ENCODE measurements at regions not wholly inside any gene's neighbourhood (a gene's known extent, or its start where the extent isn't known, plus 50 kb on each side); places are given as distances from the start of the nearest gene placed in this dataset.
"Not testable (repeated sequence)": the region's sequence is repeated elsewhere in the genome, so short reads cannot be mapped to it uniquely, and the experiment has no call there.

DNA sequence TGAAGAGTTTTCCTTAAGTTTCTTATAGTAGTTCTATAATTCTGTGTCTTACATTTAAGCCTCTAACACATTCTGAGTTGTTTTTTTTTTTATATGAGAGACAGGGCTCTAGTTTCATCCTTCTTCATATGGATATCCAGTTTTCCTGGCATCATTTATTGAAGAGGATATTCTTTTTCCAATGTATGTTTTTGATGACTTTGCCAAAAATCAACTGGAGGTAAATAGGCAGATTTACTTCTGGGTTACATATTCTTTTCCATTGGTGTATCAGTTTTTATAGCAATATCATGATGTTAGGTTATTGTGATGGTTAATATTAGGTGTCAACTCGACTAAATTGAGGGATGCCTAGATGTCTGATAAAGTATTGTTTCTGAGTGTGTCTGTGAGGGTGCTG lies 650.7 kb upstream of the GRID2 start:
- no peak for DNase-seq (ENCODE audit: low read depth)

GRCh38 chr4:91681091-91681490 lies 622.7 kb upstream of the GRID2 start:
- DNase-seq (ENCODE audit: low read depth), result no peak

DNA sequence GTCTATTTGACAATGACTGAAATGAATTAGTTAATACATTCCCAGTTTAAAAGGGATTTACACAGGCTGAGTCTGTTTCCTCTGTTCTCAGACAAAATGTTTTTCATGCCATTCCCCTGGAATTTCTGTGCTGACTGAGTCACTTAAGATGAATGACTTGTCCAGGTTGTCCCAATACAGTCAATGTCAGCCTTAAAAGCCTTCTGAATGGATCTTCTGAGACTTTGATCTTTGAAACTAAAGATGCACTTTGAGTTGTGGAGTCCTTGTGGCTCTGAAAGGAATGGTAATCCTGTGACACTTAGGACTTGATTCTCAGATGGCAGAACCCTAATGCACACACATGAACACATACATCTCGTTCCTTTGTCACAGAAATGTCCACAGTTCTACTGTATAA lies 622.2 kb upstream of the GRID2 start:
- no peak for DNase-seq (ENCODE audit: low read depth)

DNA sequence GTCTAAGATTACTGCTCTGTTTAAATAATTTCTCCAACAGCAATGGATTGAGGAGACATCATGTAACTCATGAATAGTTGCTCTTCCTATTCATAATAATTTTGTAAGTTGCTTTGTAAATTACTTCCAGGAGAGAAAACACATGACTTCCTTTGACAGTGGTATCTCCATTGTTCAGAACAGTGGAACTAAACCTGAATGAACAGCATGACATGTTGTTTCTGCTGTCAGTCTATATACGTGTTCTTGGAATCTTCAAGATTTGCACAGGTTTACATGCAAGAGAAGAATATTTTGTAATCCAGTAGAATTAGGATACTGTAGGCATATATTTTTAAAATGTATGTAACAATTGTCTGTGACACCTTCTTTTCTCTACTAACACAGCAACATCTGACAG lies 618.8 kb upstream of the GRID2 start:
- no peak for DNase-seq (ENCODE audit: low read depth)

GRCh38 chr4:91688413-91688812 lies 615.4 kb upstream of the GRID2 start:
- no peak for DNase-seq (ENCODE audit: low read depth)

- DNase-seq (ENCODE audit: low read depth), result not testable (repeated sequence)
These were observed 604.1 kb upstream of the GRID2 start for GRCh38 chr4:91699691-91700090.

GRCh38 chr4:91729851-91730250 lies 573.9 kb upstream of the GRID2 start:
- no peak for DNase-seq (ENCODE audit: low read depth)

- DNase-seq (ENCODE audit: low read depth), result no peak
These were observed 569.1 kb upstream of the GRID2 start for GRCh38 chr4:91734682-91735081.

DNA sequence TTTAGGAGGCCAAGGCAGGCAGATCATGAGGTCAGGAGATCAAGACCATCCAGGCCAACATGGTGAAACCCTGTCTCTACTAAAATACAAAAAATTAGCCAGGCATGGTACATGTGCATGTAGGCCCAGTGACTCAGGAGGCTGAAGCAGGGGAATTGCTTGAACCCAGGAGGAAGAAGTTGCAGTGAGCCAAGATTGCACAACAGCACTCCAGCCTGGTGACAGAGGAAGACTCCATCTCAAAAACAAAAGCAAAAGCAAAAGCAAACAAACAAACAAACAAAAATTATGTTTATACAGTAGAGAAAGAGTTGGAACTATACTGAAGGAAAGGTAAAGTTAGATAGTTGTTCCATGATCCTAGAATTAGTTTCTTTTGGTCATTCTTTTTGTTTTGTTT lies 564.9 kb upstream of the GRID2 start:
- not testable (repeated sequence) for DNase-seq (ENCODE audit: low read depth)

DNA sequence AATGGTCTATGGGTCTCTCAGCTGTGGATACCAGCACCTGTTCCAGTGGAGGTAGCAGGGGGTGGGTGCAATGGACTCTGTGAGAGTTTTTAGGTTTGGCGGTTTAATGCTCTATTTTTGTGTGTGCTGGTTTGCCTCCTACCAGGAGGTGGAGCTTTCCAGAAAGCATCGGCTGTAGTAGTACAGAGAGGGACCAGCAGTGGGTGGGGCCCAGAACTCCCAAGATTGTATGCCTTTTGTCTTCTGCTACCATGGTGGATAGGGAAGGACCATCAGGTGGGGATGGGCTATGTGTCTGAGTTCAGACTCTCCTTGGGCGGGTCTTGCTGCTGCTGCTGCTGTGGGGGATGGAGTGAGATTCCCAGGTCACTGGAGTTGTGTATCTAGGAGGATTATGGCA lies 557.2 kb upstream of the GRID2 start:
- DNase-seq (ENCODE audit: low read depth), result no peak

- DNase-seq (ENCODE audit: low read depth), result no peak
These were observed 551.8 kb upstream of the GRID2 start for GRCh38 chr4:91751961-91752360.

- no peak for DNase-seq (ENCODE audit: low read depth)
These were observed 549.0 kb upstream of the GRID2 start for GRCh38 chr4:91754716-91755115.

DNA sequence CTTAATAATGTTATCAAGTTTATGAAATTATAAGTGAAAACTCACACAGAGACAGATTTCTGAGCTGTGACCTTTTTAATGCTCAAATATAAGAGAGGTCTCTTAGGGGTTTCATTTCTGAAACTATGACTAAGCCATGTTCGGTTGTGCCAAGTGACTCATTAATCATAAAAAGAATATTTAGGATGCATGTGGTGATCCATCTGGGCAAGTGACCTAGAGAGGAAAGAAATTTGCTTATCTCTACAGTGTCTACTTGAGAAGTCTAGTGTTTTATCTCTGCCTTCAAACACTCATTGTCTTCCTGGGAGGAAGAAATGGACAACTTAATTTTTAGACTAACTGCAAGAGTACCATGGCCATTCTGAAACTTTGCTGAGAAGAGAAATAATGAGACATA lies 545.3 kb upstream of the GRID2 start:
- DNase-seq (ENCODE audit: low read depth), result peak; percentile 1

DNA sequence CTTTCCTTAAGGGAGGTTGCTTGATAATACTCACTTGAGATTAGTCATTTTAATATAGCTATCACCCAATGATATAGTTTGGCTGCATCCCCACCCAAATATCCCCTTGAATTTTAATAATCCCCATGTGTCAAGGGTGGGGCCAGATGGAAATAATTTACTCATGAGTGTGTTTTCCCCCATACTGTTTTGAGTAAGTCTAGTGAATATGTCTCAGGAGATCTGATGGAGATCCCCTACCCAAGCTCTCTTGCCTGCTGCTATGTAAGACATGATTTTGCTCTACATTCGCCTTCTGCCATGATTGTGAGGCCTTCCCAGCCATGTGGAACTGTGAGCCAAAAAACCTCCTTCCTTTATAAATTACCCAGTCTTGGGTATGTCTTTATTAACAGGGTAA lies 539.7 kb upstream of the GRID2 start:
- DNase-seq (ENCODE audit: low read depth), result no peak

GRCh38 chr4:91769912-91770311 lies 533.9 kb upstream of the GRID2 start:
- no peak for DNase-seq (ENCODE audit: low read depth)

DNA sequence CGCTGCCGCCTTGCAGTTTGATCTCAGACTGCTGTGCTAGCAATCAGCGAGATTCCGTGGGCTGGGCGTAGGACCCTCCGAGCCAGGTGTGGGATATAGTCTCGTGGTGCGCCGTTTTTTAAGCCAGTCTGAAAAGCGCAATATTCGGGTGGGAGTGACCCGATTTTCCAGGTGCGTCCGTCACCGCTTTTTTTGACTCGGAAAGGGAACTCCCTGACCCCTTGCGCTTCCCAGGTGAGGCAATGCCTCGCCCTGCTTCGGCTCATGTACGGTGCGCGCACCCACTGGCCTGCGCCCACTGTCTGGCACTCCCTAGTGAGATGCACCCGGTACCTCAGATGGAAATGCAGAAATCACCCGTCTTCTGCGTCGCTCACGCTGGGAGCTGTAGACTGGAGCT lies 512.1 kb upstream of the GRID2 start:
- DNase-seq (ENCODE audit: low read depth), result not testable (repeated sequence)

DNA sequence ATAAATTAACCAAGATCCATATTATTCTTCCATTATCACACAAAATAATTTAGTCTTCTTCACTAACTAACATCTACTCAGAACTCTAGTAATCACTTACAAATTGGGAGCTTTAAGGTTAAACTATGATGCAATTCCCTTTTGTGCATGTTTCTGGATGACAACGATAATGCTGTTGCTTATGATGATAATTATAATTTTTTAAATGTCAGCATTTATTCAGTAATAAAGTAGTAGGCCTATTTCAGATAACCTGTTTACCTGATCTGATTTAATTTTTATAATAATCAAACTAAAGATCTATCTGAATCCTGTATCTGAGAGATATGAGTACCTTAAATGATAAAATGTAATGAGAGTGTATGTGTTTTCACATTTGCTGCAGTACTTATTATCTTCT lies 507.8 kb upstream of the GRID2 start:
- no peak for DNase-seq (ENCODE audit: low read depth)

DNA sequence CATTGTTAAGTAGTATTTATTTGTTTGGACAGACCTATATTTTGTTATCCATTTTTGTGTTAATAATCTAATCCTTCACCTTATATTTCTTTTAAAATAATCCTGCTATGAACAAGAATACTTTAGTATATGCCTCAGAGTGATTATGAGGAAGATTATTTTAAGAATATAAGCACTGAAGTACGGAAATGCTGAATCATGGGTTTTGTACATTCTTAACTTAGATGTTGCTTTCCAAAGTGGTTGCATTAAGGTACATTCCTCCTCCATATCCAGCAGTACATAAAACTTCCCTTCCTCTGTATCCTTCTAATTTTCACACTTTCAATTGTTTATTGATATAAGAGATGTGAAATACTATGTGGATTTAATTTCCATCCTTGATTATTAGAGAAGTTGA lies 491.4 kb upstream of the GRID2 start:
- no peak for DNase-seq (ENCODE audit: low read depth)

DNA sequence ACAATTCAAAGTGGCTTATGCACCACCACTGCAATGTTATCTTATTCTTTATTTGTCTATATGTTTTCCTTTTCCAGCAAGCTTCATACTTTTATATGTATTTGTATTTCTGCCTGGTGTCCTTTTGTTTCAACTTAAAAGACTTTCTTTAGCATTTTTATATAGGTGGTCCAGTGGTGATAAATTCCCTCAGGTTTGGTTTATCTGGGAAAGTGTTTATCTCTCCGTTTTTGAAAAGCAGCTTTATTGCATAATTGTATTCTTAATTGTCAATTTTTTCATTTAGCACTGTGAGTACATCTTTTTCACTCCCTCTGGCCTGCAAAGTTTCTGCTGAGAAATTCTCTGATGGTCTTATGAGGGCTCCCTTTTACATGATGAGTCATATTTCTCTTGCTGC lies 479.0 kb upstream of the GRID2 start:
- no peak for DNase-seq (ENCODE audit: low read depth)

GRCh38 chr4:91826186-91826585 lies 477.6 kb upstream of the GRID2 start:
- no peak for DNase-seq (ENCODE audit: low read depth)

DNA sequence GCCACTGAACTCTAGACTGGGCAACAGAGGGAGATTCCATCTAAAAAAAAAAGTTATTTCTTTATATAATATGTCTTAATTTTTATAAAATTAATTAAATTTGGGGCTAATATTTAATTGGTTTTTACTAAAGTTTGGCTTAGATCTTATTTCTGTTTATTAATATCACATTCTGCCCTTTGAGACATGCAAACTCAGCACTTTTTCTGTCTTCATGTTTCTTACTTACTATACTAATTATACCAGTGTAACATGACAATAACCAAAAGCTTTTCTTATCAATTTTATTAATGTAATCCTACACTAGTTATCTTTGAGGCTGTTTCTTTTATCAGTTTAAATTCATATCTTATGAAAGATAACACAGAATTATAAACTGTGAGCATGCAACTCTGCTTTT lies 475.9 kb upstream of the GRID2 start:
- no peak for DNase-seq (ENCODE audit: low read depth)

- DNase-seq (ENCODE audit: low read depth), result no peak
These were observed 474.2 kb upstream of the GRID2 start for GRCh38 chr4:91829531-91829930.

GRCh38 chr4:91830681-91831395 lies 472.9 kb upstream of the GRID2 start:
- no peak for DNase-seq (ENCODE audit: low read depth)

DNA sequence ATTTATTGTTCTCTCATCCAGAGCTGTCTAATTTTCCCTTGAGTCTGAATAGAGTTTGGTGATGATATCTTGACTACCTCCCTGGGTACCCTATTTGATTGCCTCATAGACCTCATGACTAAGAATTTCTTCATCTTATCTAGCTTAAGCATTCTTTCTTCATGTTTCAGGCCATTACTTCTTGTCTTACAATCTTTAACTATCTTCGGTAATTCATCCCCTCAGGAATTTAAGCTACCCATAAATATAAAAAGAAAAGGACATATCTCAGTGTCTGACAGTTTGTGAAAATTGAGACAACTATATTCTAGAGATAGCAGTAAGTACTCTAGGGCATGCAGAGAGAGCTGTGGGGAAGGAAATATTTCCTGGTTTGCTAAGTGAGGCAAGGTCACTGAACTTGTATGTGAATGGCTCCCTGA lies 466.1 kb upstream of the GRID2 start:
- DNase-seq (ENCODE audit: low read depth), result no peak
